CD14-positive monocyte (primary cell): ENCODE measurements at regions not wholly inside any gene's neighbourhood (a gene's known extent, or its start where the extent isn't known, plus 50 kb on each side); places are given as distances from the start of the nearest gene placed in this dataset.

Experiments
- DNase-seq, 3 donors: peaks; one replicate each; pipeline ENCODE4 v3.0.0-alpha.2; 2011 to 2022
- H2AFZ ChIP-seq: 2 replicates; pipeline ENCODE4 v1.6.0; 2012; ENCODE audit warnings: mild to moderate bottlenecking, low read depth, low read length, inconsistent platforms; ENCODE audit not compliant: insufficient read depth, poor library complexity, severe bottlenecking
- H3K27ac ChIP-seq, 2 donors: 1 replicate in 1 of 2; 2 replicates in 1 of 2; pipeline ENCODE4 v1.5.1; 2012 to 2013; ENCODE audit warnings: low read length in 2 of 2, control low read depth in 1 of 2, inconsistent platforms in 1 of 2, low read depth in 1 of 2, mild to moderate bottlenecking in 1 of 2
- H3K27me3 ChIP-seq, 2 donors: one replicate each; pipeline versions ENCODE4 v1.6.0 to v1.6.1; 2011 to 2013; ENCODE audit warnings: low read length in 2 of 2; ENCODE audit not compliant: control insufficient read depth in 2 of 2, insufficient read depth in 2 of 2
- H3K36me3 ChIP-seq, 2 donors: replicated peaks in 1 of 2; 1 replicate in 1 of 2; 2 replicates in 1 of 2; pipeline versions ENCODE4 v1.5.1 to v1.6.1; 2012 to 2013; ENCODE audit warnings: low read length in 2 of 2, control low read depth in 1 of 2, inconsistent platforms in 1 of 2, mild to moderate bottlenecking in 1 of 2; ENCODE audit not compliant: insufficient read depth in 2 of 2, control insufficient read depth in 1 of 2
- H3K4me1 ChIP-seq, 2 donors: 1 replicate in 1 of 2; 2 replicates in 1 of 2; pipeline versions ENCODE4 v1.5.1 to v1.6.1; 2012 to 2013; ENCODE audit warnings: low read length in 2 of 2, control low read depth in 1 of 2, inconsistent platforms in 1 of 2, mild to moderate bottlenecking in 1 of 2, moderate library complexity in 1 of 2; ENCODE audit not compliant: insufficient read depth in 2 of 2, control insufficient read depth in 1 of 2
- H3K4me2 ChIP-seq: replicated peaks from 2 replicates; pipeline ENCODE3; 2012; ENCODE audit warnings: low read length, moderate library complexity, mild to moderate bottlenecking; ENCODE audit not compliant: poor library complexity, severe bottlenecking; ENCODE audit errors: extremely low read depth
- H3K4me3 ChIP-seq, 3 experiments: fragments of 200-600 bp in 1 of 3; sonication (generic) in 1 of 3; replicated peaks in 1 of 3; 1 replicate in 2 of 3; 2 replicates in 1 of 3; pipeline ENCODE4 v1.5.1; 2011 to 2013; ENCODE audit warnings: low read length in 3 of 3, mild to moderate bottlenecking in 3 of 3, control low read depth in 2 of 3, low read depth in 2 of 3, inconsistent platforms in 1 of 3, moderate library complexity in 1 of 3
- H3K79me2 ChIP-seq: 2 replicates; pipeline ENCODE4 v1.6.0; 2012; ENCODE audit warnings: mild to moderate bottlenecking, control low read depth, inconsistent platforms, low read length, moderate library complexity; ENCODE audit not compliant: insufficient read depth
- H3K9ac ChIP-seq: 2 replicates; pipeline ENCODE4 v1.6.0; 2017; ENCODE audit warnings: low read length, mild to moderate bottlenecking; ENCODE audit not compliant: insufficient read depth, poor library complexity, severe bottlenecking
- H3K9me3 ChIP-seq, 2 donors: replicated peaks in 1 of 2; 1 replicate in 1 of 2; 2 replicates in 1 of 2; pipeline versions ENCODE4 v1.5.1 to v1.6.1; 2012 to 2013; ENCODE audit warnings: low read length in 2 of 2, control low read depth in 1 of 2; ENCODE audit not compliant: control insufficient read depth in 1 of 2, insufficient read depth in 1 of 2
- H4K20me1 ChIP-seq: 2 replicates; pipeline ENCODE4 v1.6.0; 2012; ENCODE audit warnings: mild to moderate bottlenecking, low read length, control low read depth, moderate library complexity; ENCODE audit not compliant: insufficient read depth
- H3K27ac Mint-ChIP-seq, 7 donors: one replicate each; pipeline ENCODE4 v1.8.0; 2020; ENCODE audit warnings: mild to moderate bottlenecking in 7 of 7, mixed read lengths in 7 of 7, moderate library complexity in 6 of 7, inconsistent platforms in 2 of 7
- H3K27me3 Mint-ChIP-seq, 3 donors: one replicate each; pipeline ENCODE4 v1.8.0; 2021 to 2022; ENCODE audit warnings: low read depth in 3 of 3, mild to moderate bottlenecking in 3 of 3, mixed read lengths in 3 of 3, moderate library complexity in 3 of 3, inconsistent platforms in 1 of 3
- H3K36me3 Mint-ChIP-seq, 2 donors: one replicate each; pipeline ENCODE4 v1.8.0; 2020; ENCODE audit warnings: mixed read lengths in 2 of 2, inconsistent platforms in 1 of 2, mild to moderate bottlenecking in 1 of 2
- H3K4me1 Mint-ChIP-seq: one replicate; pipeline ENCODE4 v1.8.0; 2020; ENCODE audit warnings: mild to moderate bottlenecking, mixed read lengths
- H3K4me3 Mint-ChIP-seq, 2 donors: one replicate each; pipeline ENCODE4 v1.8.0; 2020; ENCODE audit warnings: mild to moderate bottlenecking in 2 of 2, mixed read lengths in 2 of 2, moderate library complexity in 1 of 2
- H3K9me3 Mint-ChIP-seq, 7 donors: one replicate each; pipeline ENCODE4 v1.8.0; 2020 to 2022; ENCODE audit warnings: mixed read lengths in 7 of 7, mild to moderate bottlenecking in 6 of 7, moderate library complexity in 6 of 7, inconsistent platforms in 2 of 7
- WGBS: methylation state at CpG from one replicate; pipeline ENCODE4 v1.1.5; 2013; ENCODE audit warnings: missing lambda C conversion rate; ENCODE audit not compliant: insufficient coverage; 5-methylcytosine and 5-hydroxymethylcytosine counted together
- intact Hi-C, 2 donors: fragments of 100-400 bp; cut with micrococcal nuclease; formaldehyde crosslinking; loops; one replicate each; pipeline versions ENCODE4 v1.15.0 to v1.15.1; 2023
- TF ChIP-seq, protein P1 (sequence below): fragments of 200-600 bp; IDR thresholded peaks from one replicate; pipeline ENCODE4 v1.8.0; 2022; ENCODE audit warnings: antibody characterized with exemption, mild to moderate bottlenecking

DNA sequence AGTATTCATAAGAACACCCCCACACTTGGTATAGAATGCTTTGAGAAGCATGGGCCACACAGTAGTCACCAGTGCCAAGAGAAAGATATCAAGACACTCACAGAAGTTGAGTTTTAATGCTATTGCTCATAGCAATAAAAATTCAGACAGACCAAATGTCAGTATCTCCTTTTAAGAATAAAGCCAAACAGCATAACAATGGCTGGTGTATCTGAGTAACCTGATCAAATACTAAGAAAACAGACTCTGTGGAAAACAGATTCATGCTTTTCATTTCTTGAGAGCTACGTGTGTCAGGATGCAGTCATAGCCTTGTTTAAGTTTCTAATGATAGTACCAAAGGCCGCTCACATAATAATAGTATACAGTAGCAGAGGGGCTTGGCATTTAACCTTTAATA lies 778.5 kb downstream of the MECOM start:
- Mint-ChIP-seq H3K36me3 (no peaks in the 10 kb centered on the region), H3K4me1 (no peaks in the 10 kb centered on the region), H3K27me3 (no peaks in the 10 kb centered on the region), H3K4me3 (no peak overlapping the region), H3K27ac (no peak overlapping the region), H3K9me3 (no peaks in the 10 kb centered on the region)
- no peak overlapping the region for H3K4me2 ChIP-seq
- TF ChIP-seq, protein P1, sequence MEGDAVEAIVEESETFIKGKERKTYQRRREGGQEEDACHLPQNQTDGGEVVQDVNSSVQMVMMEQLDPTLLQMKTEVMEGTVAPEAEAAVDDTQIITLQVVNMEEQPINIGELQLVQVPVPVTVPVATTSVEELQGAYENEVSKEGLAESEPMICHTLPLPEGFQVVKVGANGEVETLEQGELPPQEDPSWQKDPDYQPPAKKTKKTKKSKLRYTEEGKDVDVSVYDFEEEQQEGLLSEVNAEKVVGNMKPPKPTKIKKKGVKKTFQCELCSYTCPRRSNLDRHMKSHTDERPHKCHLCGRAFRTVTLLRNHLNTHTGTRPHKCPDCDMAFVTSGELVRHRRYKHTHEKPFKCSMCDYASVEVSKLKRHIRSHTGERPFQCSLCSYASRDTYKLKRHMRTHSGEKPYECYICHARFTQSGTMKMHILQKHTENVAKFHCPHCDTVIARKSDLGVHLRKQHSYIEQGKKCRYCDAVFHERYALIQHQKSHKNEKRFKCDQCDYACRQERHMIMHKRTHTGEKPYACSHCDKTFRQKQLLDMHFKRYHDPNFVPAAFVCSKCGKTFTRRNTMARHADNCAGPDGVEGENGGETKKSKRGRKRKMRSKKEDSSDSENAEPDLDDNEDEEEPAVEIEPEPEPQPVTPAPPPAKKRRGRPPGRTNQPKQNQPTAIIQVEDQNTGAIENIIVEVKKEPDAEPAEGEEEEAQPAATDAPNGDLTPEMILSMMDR: no peak
- H3K4me1 ChIP-seq: no peaks in the 10 kb centered on the region
- H3K9me3 ChIP-seq: no peaks in the 10 kb centered on the region
- no peak overlapping the region for H3K27ac ChIP-seq
- H3K9ac ChIP-seq: no peak overlapping the region
- no CpG with 5 or more reads among the region's 2 CpGs for WGBS
- H3K4me3 ChIP-seq: no peak overlapping the region
- H3K36me3 ChIP-seq: no peaks in the 10 kb centered on the region
- no peaks in the 10 kb centered on the region for H4K20me1 ChIP-seq
- no peak for DNase-seq
- intact Hi-C loops: no loop called here
- H3K27me3 ChIP-seq: no peaks in the 10 kb centered on the region
- H2AFZ ChIP-seq: no peak overlapping the region
- no peaks in the 10 kb centered on the region for H3K79me2 ChIP-seq

DNA sequence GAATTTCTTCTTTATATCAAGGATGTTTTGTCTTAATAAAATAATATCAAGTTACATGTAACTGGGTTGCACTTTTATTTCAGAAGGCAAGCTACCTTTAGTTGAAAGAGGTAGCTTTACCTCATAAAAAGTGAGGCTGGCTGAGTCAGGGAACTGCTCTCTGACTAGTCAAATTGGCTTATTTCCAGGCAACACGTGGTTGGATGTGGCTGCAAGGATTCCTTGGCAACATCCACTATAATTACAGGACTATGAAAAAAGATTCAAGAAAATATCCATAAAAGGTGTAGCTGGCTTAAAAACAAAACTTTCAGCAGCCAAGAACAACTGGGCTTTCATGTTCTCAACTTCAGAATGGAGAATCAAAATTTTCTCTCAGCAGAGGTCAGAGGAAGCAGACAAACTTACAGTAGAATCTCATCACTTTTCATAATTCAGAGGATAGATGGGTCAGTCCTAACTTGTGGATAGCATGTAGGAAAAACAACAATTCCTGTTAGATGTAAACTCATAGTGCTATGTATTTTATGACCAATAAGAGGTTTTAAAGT lies 779.1 kb downstream of the MECOM start:
- Histone ChIP-seq H4K20me1 (no peaks in the 10 kb centered on the region), H2AFZ (no peak overlapping the region), H3K4me1 (no peaks in the 10 kb centered on the region), H3K9me3 (no peaks in the 10 kb centered on the region), H3K9ac (no peak overlapping the region), H3K4me2 (no peak overlapping the region), H3K27me3 (no peaks in the 10 kb centered on the region), H3K27ac (no peak overlapping the region), H3K36me3 (no peaks in the 10 kb centered on the region), H3K79me2 (no peaks in the 10 kb centered on the region), H3K4me3 (no peak overlapping the region)
- no CpG with 5 or more reads among the region's 1 CpG for WGBS
- H3K36me3 Mint-ChIP-seq: no peaks in the 10 kb centered on the region
- DNase-seq: no peak
- no peaks in the 10 kb centered on the region for H3K27me3 Mint-ChIP-seq
- intact Hi-C loops: no loop called here
- H3K4me1 Mint-ChIP-seq: no peaks in the 10 kb centered on the region
- H3K4me3 Mint-ChIP-seq: no peak overlapping the region
- TF ChIP-seq, protein P1: no peak
- H3K27ac Mint-ChIP-seq: no peak overlapping the region
- H3K9me3 Mint-ChIP-seq: no peaks in the 10 kb centered on the region
